OCI-LY1 (cell line): ENCODE measurements at regions not wholly inside any gene's neighbourhood (a gene's known extent, or its start where the extent isn't known, plus 50 kb on each side); places are given as distances from the start of the nearest gene placed in this dataset.

Experiments
- H2AFZ ChIP-seq: fragments of 200-600 bp; sonication (generic), shearing (Covaris generic); 2 replicates; pipeline ENCODE4 v1.6.0; 2014; ENCODE audit warnings: antibody characterized with exemption, mild to moderate bottlenecking, low read length
- H3F3A ChIP-seq: fragments of 200-600 bp; sonication (generic), shearing (Covaris generic); 2 replicates; pipeline ENCODE4 v1.6.0; 2014; ENCODE audit warnings: mild to moderate bottlenecking, antibody characterized with exemption, low read length, moderate library complexity; ENCODE audit not compliant: insufficient read depth
- H3K27ac ChIP-seq: fragments of 200-600 bp; sonication (generic); 2 replicates; pipeline ENCODE4 v1.5.1; 2014; ENCODE audit warnings: low read length, mixed run types, mild to moderate bottlenecking, low read depth; ENCODE audit not compliant: poor library complexity, severe bottlenecking
- H3K27me3 ChIP-seq: fragments of 200-600 bp; sonication (generic); 2 replicates; pipeline ENCODE4 v1.6.0; 2014; ENCODE audit warnings: antibody characterized with exemption, mild to moderate bottlenecking, low read length, moderate library complexity; ENCODE audit not compliant: insufficient read depth
- H3K36me3 ChIP-seq: fragments of 200-600 bp; sonication (generic); 2 replicates; pipeline ENCODE4 v1.6.1; 2014; ENCODE audit warnings: mild to moderate bottlenecking, antibody characterized with exemption, low read length, moderate library complexity, mixed read lengths; ENCODE audit not compliant: insufficient read depth
- H3K4me1 ChIP-seq: fragments of 200-600 bp; sonication (generic); 2 replicates; pipeline ENCODE4 v1.5.1; 2014; ENCODE audit warnings: mild to moderate bottlenecking, low read length, moderate library complexity; ENCODE audit not compliant: insufficient read depth, severe bottlenecking
- H3K4me2 ChIP-seq: fragments of 200-600 bp; sonication (generic), shearing (Covaris generic); 2 replicates; pipeline ENCODE4 v1.6.1; 2014; ENCODE audit warnings: low read length
- H3K4me3 ChIP-seq: fragments of 200-600 bp; sonication (generic); 2 replicates; pipeline ENCODE4 v1.5.1; 2014; ENCODE audit warnings: low read length, low read depth, mild to moderate bottlenecking, mixed read lengths; ENCODE audit not compliant: poor library complexity, severe bottlenecking
- H3K79me2 ChIP-seq: fragments of 200-600 bp; shearing (Covaris generic); 2 replicates; pipeline ENCODE4 v1.6.1; 2016; ENCODE audit warnings: mixed run types, low read length, mixed read lengths; ENCODE audit not compliant: insufficient read depth
- H3K9ac ChIP-seq: fragments of 200-600 bp; sonication (generic), shearing (Covaris generic); 2 replicates; pipeline ENCODE4 v1.6.1; 2014; ENCODE audit warnings: mild to moderate bottlenecking, low read length, mixed read lengths
- H3K9me2 ChIP-seq: fragments of 200-600 bp; sonication (generic), shearing (Covaris generic); 2 replicates; pipeline ENCODE4 v1.6.1; 2014; ENCODE audit warnings: low read depth, mild to moderate bottlenecking, low read length, mixed read lengths
- H3K9me3 ChIP-seq: fragments of 200-600 bp; shearing (Covaris generic); 2 replicates; pipeline ENCODE4 v1.6.1; 2014; ENCODE audit warnings: low read length, mixed read lengths
- H4K20me1 ChIP-seq: fragments of 200-600 bp; sonication (generic), shearing (Covaris generic); 2 replicates; pipeline ENCODE4 v1.6.0; 2016; ENCODE audit warnings: mild to moderate bottlenecking, low read length; ENCODE audit not compliant: insufficient read depth
- EZH2 ChIP-seq: fragments of 200-600 bp; sonication (generic), shearing (Covaris generic); IDR thresholded peaks from 2 replicates; pipeline ENCODE4 v1.8.0; 2017; ENCODE audit warnings: borderline replicate concordance, mixed run types, mild to moderate bottlenecking, antibody characterized with exemption, low read length, moderate library complexity, mixed read lengths
- TF ChIP-seq, protein P1 (sequence below): fragments of 200-600 bp; sonication (generic), shearing (Covaris generic); IDR thresholded peaks from 2 replicates; pipeline ENCODE4 v1.5.1; 2017; ENCODE audit warnings: mild to moderate bottlenecking, antibody characterized with exemption, low read length, moderate library complexity, mixed read lengths

DNA sequence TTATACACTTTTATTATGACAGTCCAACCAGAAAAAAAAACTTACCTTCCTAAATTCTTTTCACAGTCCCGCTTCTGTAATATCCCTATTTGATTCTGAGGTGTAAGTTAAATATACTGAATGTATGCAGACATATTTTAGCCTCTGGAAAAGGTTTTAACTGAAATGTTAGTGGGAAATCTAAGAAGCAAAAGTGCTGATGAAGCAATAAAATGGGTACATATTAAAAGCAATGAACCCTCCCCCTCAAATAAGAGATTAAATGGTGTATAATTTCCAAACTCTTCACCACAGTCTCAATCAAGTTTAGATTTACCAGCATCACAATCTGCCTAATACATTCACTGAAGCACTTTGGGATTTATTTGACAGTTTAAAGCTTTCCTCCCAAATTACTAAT, 688.3 kb upstream of the DIAPH2 start:
- no peak overlapping the region for H3K4me3 ChIP-seq
- no peaks in the 10 kb centered on the region for H3K9me2 ChIP-seq
- no peak overlapping the region for H3K27ac ChIP-seq
- H3K9me3 ChIP-seq, result no peaks in the 10 kb centered on the region
- H3K27me3 ChIP-seq, result no peaks in the 10 kb centered on the region
- TF ChIP-seq, protein P1, sequence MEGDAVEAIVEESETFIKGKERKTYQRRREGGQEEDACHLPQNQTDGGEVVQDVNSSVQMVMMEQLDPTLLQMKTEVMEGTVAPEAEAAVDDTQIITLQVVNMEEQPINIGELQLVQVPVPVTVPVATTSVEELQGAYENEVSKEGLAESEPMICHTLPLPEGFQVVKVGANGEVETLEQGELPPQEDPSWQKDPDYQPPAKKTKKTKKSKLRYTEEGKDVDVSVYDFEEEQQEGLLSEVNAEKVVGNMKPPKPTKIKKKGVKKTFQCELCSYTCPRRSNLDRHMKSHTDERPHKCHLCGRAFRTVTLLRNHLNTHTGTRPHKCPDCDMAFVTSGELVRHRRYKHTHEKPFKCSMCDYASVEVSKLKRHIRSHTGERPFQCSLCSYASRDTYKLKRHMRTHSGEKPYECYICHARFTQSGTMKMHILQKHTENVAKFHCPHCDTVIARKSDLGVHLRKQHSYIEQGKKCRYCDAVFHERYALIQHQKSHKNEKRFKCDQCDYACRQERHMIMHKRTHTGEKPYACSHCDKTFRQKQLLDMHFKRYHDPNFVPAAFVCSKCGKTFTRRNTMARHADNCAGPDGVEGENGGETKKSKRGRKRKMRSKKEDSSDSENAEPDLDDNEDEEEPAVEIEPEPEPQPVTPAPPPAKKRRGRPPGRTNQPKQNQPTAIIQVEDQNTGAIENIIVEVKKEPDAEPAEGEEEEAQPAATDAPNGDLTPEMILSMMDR, result no peak
- TF ChIP-seq EZH2, result no peak
- no peak overlapping the region for H3K9ac ChIP-seq
- H3K4me1 ChIP-seq, result no peaks in the 10 kb centered on the region
- no peaks in the 10 kb centered on the region for H3K36me3 ChIP-seq
- H3K79me2 ChIP-seq, result no peaks in the 10 kb centered on the region
- no peaks in the 10 kb centered on the region for H4K20me1 ChIP-seq
- no peak overlapping the region for H3K4me2 ChIP-seq
- no peaks in the 10 kb centered on the region for H3F3A ChIP-seq
- no peak overlapping the region for H2AFZ ChIP-seq

DNA sequence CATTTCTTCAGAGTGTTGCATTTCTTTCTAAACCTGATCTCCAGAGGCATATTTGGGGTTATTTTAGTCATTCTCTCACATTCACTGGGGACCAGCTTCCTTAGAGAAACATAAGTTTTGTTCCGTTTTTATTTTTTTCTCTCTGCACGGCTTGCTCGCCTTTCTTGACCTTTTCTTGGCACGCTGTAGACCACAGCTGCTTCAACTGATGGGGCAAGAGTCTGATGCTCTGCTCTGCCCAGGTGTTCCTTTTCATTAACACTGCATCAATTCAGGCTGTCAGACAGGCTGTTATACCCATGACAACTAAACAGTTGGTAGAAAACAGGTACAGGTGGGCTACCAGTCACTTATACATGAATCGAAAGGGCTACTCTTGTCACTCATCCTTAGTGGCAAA, 682.2 kb upstream of the DIAPH2 start:
- H3K4me1 ChIP-seq, result no peaks in the 10 kb centered on the region
- no peaks in the 10 kb centered on the region for H4K20me1 ChIP-seq
- no peaks in the 10 kb centered on the region for H3K79me2 ChIP-seq
- no peak overlapping the region for H3K9ac ChIP-seq
- TF ChIP-seq, protein P1, result no peak
- no peak for TF ChIP-seq EZH2
- no peaks in the 10 kb centered on the region for H3K36me3 ChIP-seq
- H3K4me2 ChIP-seq, result no peak overlapping the region
- no peak overlapping the region for H3K4me3 ChIP-seq
- H3K9me3 ChIP-seq, result no peaks in the 10 kb centered on the region
- no peaks in the 10 kb centered on the region for H3F3A ChIP-seq
- H3K9me2 ChIP-seq, result no peaks in the 10 kb centered on the region
- no peaks in the 10 kb centered on the region for H3K27me3 ChIP-seq
- H2AFZ ChIP-seq, result no peak overlapping the region
- no peak overlapping the region for H3K27ac ChIP-seq

DNA sequence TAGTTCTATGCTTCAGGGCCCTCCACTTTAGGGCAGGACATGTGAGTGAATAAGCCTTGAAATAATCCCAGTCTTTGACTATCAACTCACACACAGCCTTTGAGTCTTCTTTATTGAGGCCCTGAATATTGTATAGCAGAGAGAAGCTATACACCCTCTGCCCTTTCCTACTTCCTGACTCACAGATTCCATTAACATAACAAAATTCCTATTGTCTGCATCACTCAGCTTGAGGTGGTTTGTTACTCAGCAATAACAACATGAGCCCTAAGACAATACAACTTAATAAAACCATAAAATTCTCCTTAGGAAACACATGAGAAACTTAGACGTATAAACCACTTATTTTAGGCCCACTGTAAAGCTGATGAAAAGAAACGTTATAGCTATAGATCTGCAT, 680.3 kb upstream of the DIAPH2 start:
- Histone ChIP-seq H2AFZ (no peak overlapping the region), H3K27me3 (no peaks in the 10 kb centered on the region), H4K20me1 (no peaks in the 10 kb centered on the region), H3K4me1 (no peaks in the 10 kb centered on the region), H3K36me3 (no peaks in the 10 kb centered on the region), H3K27ac (no peak overlapping the region), H3K9ac (no peak overlapping the region), H3K4me2 (no peak overlapping the region), H3F3A (no peaks in the 10 kb centered on the region), H3K9me2 (no peaks in the 10 kb centered on the region), H3K4me3 (no peak overlapping the region), H3K79me2 (no peaks in the 10 kb centered on the region), H3K9me3 (no peaks in the 10 kb centered on the region)
- no peak for TF ChIP-seq EZH2
- TF ChIP-seq, protein P1, result no peak
